Stimulated activated naive CD8-positive, alpha-beta T cell treated with anti-CD3 and anti-CD28 coated beads, Interleukin-15, amount 100 ng/mL, for 72 hours (primary cell): ENCODE measurements at regions not wholly inside any gene's neighbourhood (a gene's known extent, or its start where the extent isn't known, plus 50 kb on each side); places are given as distances from the start of the nearest gene placed in this dataset.
"Not testable (repeated sequence)": the region's sequence is repeated elsewhere in the genome, so short reads cannot be mapped to it uniquely, and the experiment has no call there.

ENCODE experiments used
- ATAC-seq: fragments of 150-1000 bp; cut with Tn5 transposase; 2 replicates; pipeline ENCODE4 v1.10.0; 2021; ENCODE audit warnings: mild to moderate bottlenecking, moderate library complexity
- DNase-seq, 2 donors: peaks; one replicate each; pipeline ENCODE4 v3.0.0; 2021 to 2022
- H3K27ac Mint-ChIP-seq, 2 donors: one replicate each; pipeline ENCODE4 v1.8.0; 2022; ENCODE audit warnings: mild to moderate bottlenecking in 2 of 2, mixed read lengths in 2 of 2, moderate library complexity in 2 of 2
- H3K27me3 Mint-ChIP-seq: one replicate; pipeline ENCODE4 v1.8.0; 2022; ENCODE audit warnings: mixed read lengths
- H3K4me1 Mint-ChIP-seq: one replicate; pipeline ENCODE4 v1.8.0; 2022; ENCODE audit warnings: mild to moderate bottlenecking, mixed read lengths
- H3K4me3 Mint-ChIP-seq, 2 donors: one replicate each; pipeline ENCODE4 v1.8.0; 2022; ENCODE audit warnings: mild to moderate bottlenecking in 2 of 2, mixed read lengths in 2 of 2, moderate library complexity in 1 of 2
- H3K9me3 Mint-ChIP-seq, 2 donors: one replicate each; pipeline ENCODE4 v1.8.0; 2022; ENCODE audit warnings: mixed read lengths in 2 of 2

GRCh38 chr14:43119672-43120071 is 1387.4 kb downstream of the FSCB start:
- ATAC-seq (no peak), DNase-seq (no peak)
- Mint-ChIP-seq H3K27ac (no peak overlapping the region), H3K4me3 (no peak overlapping the region), H3K9me3 (peaks cover 0 to 7% of the 10 kb centered on the region in 2 donors), H3K27me3 (no peaks in the 10 kb centered on the region), H3K4me1 (no peaks in the 10 kb centered on the region)

GRCh38 chr14:43116341-43116740 is 1390.7 kb downstream of the FSCB start:
- ATAC-seq: no peak
- Mint-ChIP-seq H3K4me1 (no peaks in the 10 kb centered on the region), H3K4me3 (no peak overlapping the region), H3K9me3 (peaks cover 0 to 7% of the 10 kb centered on the region in 2 donors), H3K27me3 (no peaks in the 10 kb centered on the region), H3K27ac (no peak overlapping the region)
- DNase-seq: no peak

GRCh38 chr14:43105305-43105704 is 1401.8 kb downstream of the FSCB start:
- Mint-ChIP-seq H3K4me1 (no peaks in the 10 kb centered on the region), H3K27me3 (no peaks in the 10 kb centered on the region), H3K4me3 (no peak overlapping the region), H3K27ac (no peak overlapping the region), H3K9me3 (peaks cover 19 to 23% of the 10 kb centered on the region in 2 donors)
- no peak for ATAC-seq
- DNase-seq: no peak

- no peak overlapping the region for H3K27ac Mint-ChIP-seq
- H3K9me3 Mint-ChIP-seq: peaks cover 9 to 14% of the 10 kb centered on the region in 2 donors
- no peak overlapping the region for H3K4me3 Mint-ChIP-seq
- no peaks in the 10 kb centered on the region for H3K4me1 Mint-ChIP-seq
- no peak for ATAC-seq
- DNase-seq: no peak
- no peaks in the 10 kb centered on the region for H3K27me3 Mint-ChIP-seq
Measured at GRCh38 chr14:43090380-43090779, 1416.7 kb downstream of the FSCB start.

- ATAC-seq: no peak
- H3K4me1 Mint-ChIP-seq: no peaks in the 10 kb centered on the region
- no peaks in the 10 kb centered on the region for H3K27me3 Mint-ChIP-seq
- no peak overlapping the region for H3K4me3 Mint-ChIP-seq
- no peak for DNase-seq
- no peak overlapping the region for H3K27ac Mint-ChIP-seq
- H3K9me3 Mint-ChIP-seq: peaks cover 14 to 22% of the 10 kb centered on the region in 2 donors
Measured at GRCh38 chr14:43087666-43088065, 1419.4 kb downstream of the FSCB start.

- ATAC-seq: no peak
- DNase-seq: no peak
- Mint-ChIP-seq H3K27me3 (no peaks in the 10 kb centered on the region), H3K27ac (no peak overlapping the region), H3K4me3 (no peak overlapping the region), H3K4me1 (no peaks in the 10 kb centered on the region), H3K9me3 (peaks cover 14 to 22% of the 10 kb centered on the region in 2 donors)
Measured at GRCh38 chr14:43085819-43086218, 1421.3 kb downstream of the FSCB start.

GRCh38 chr14:43067372-43067771 is 1439.7 kb downstream of the FSCB start:
- not testable (repeated sequence) for H3K4me1 Mint-ChIP-seq, H3K9me3 Mint-ChIP-seq, DNase-seq, H3K27me3 Mint-ChIP-seq, H3K4me3 Mint-ChIP-seq, ATAC-seq, H3K27ac Mint-ChIP-seq

- no peaks in the 10 kb centered on the region for H3K27me3 Mint-ChIP-seq
- peaks cover 4 to 9% of the 10 kb centered on the region in 2 donors for H3K9me3 Mint-ChIP-seq
- no peak overlapping the region for H3K27ac Mint-ChIP-seq
- H3K4me3 Mint-ChIP-seq: no peak overlapping the region
- ATAC-seq: no peak
- no peak for DNase-seq
- H3K4me1 Mint-ChIP-seq: no peaks in the 10 kb centered on the region
Measured at GRCh38 chr14:43056106-43056505, 1449.4 kb downstream of the LRFN5 start.

GRCh38 chr14:43052897-43053296 is 1446.2 kb downstream of the LRFN5 start:
- H3K4me3 Mint-ChIP-seq: no peak overlapping the region
- H3K27ac Mint-ChIP-seq: no peak overlapping the region
- no peaks in the 10 kb centered on the region for H3K9me3 Mint-ChIP-seq
- no peaks in the 10 kb centered on the region for H3K27me3 Mint-ChIP-seq
- no peak for ATAC-seq
- no peaks in the 10 kb centered on the region for H3K4me1 Mint-ChIP-seq
- DNase-seq: no peak

GRCh38 chr14:43043850-43044249 is 1437.2 kb downstream of the LRFN5 start:
- Mint-ChIP-seq H3K9me3 (peaks cover 0 to 7% of the 10 kb centered on the region in 2 donors), H3K4me3 (no peak overlapping the region), H3K27me3 (no peaks in the 10 kb centered on the region), H3K27ac (no peak overlapping the region), H3K4me1 (no peaks in the 10 kb centered on the region)
- DNase-seq: no peak
- no peak for ATAC-seq

- no peaks in the 10 kb centered on the region for H3K4me1 Mint-ChIP-seq
- DNase-seq (no peak), ATAC-seq (no peak)
- H3K27ac Mint-ChIP-seq: no peak overlapping the region
- peaks cover 0 to 7% of the 10 kb centered on the region in 2 donors for H3K9me3 Mint-ChIP-seq
- no peaks in the 10 kb centered on the region for H3K27me3 Mint-ChIP-seq
- no peak overlapping the region for H3K4me3 Mint-ChIP-seq
Measured at GRCh38 chr14:43042408-43042807, 1435.7 kb downstream of the LRFN5 start.

- Mint-ChIP-seq H3K4me3 (no peak overlapping the region), H3K4me1 (no peaks in the 10 kb centered on the region), H3K27ac (no peak overlapping the region), H3K9me3 (peaks cover 0 to 7% of the 10 kb centered on the region in 2 donors), H3K27me3 (no peaks in the 10 kb centered on the region)
- DNase-seq (no peak), ATAC-seq (no peak)
Measured at GRCh38 chr14:43041976-43042375, 1435.3 kb downstream of the LRFN5 start.

GRCh38 chr14:43041207-43041606 is 1434.5 kb downstream of the LRFN5 start:
- DNase-seq (no peak), ATAC-seq (no peak)
- no peak overlapping the region for H3K4me3 Mint-ChIP-seq
- H3K27ac Mint-ChIP-seq: no peak overlapping the region
- H3K4me1 Mint-ChIP-seq: no peaks in the 10 kb centered on the region
- no peaks in the 10 kb centered on the region for H3K27me3 Mint-ChIP-seq
- peaks cover 0 to 7% of the 10 kb centered on the region in 2 donors for H3K9me3 Mint-ChIP-seq

GRCh38 chr14:43039881-43040280 is 1433.2 kb downstream of the LRFN5 start:
- ATAC-seq: no peak
- Mint-ChIP-seq H3K4me1 (no peaks in the 10 kb centered on the region), H3K9me3 (peaks cover 0 to 7% of the 10 kb centered on the region in 2 donors), H3K27ac (no peak overlapping the region), H3K4me3 (no peak overlapping the region), H3K27me3 (no peaks in the 10 kb centered on the region)
- no peak for DNase-seq

GRCh38 chr14:43031598-43031997 is 1424.9 kb downstream of the LRFN5 start:
- no peak overlapping the region for H3K4me3 Mint-ChIP-seq
- no peak for DNase-seq
- H3K4me1 Mint-ChIP-seq: no peaks in the 10 kb centered on the region
- no peaks in the 10 kb centered on the region for H3K27me3 Mint-ChIP-seq
- no peak for ATAC-seq
- H3K9me3 Mint-ChIP-seq: no peaks in the 10 kb centered on the region
- H3K27ac Mint-ChIP-seq: no peak overlapping the region

- Mint-ChIP-seq H3K4me1 (no peaks in the 10 kb centered on the region), H3K4me3 (no peak overlapping the region), H3K27ac (no peak overlapping the region), H3K27me3 (no peaks in the 10 kb centered on the region), H3K9me3 (peaks cover 10 to 14% of the 10 kb centered on the region in 2 donors)
- DNase-seq: no peak
- ATAC-seq: no peak
Measured at GRCh38 chr14:43022094-43022800, 1415.6 kb downstream of the LRFN5 start.

GRCh38 chr14:43019826-43020225 is 1413.2 kb downstream of the LRFN5 start:
- ATAC-seq (no peak), DNase-seq (no peak)
- H3K9me3 Mint-ChIP-seq: peaks cover 10 to 14% of the 10 kb centered on the region in 2 donors
- no peak overlapping the region for H3K4me3 Mint-ChIP-seq
- no peak overlapping the region for H3K27ac Mint-ChIP-seq
- no peaks in the 10 kb centered on the region for H3K4me1 Mint-ChIP-seq
- no peaks in the 10 kb centered on the region for H3K27me3 Mint-ChIP-seq
